Caco-2 (cell line): ENCODE measurements at regions not wholly inside any gene's neighbourhood (a gene's known extent, or its start where the extent isn't known, plus 50 kb on each side); places are given as distances from the start of the nearest gene placed in this dataset.

ENCODE experiments used
- BruUV-seq: library from RNA; stranded (reverse); fragments of 400-500 nt; replicated peaks from 2 replicates; lab custom pipeline; 2021; lab: Mats Ljungman, UMichigan
- CTCF ChIA-PET: fragments of 300-600 bp; sonication (Branson Sonifier 250); formaldehyde crosslinking; loops from one replicate; lab custom pipeline; 2022; ENCODE audit warnings: antibody characterized with exemption; lab: Charles Lee
- POLR2A ChIA-PET: fragments of 300-600 bp; sonication (Branson Sonifier 250); formaldehyde crosslinking; loops from one replicate; lab custom pipeline; 2022; ENCODE audit warnings: antibody characterized with exemption; lab: Charles Lee
- DNase-seq, 2 experiments: peaks; one replicate each; pipeline versions ENCODE4 v3.0.0 to v3.0.0-alpha.2; 2020 to 2022
- H3K27me3 ChIP-seq: replicated peaks from 2 replicates; pipeline ENCODE4 v1.6.0; 2011; ENCODE audit warnings: low read length; ENCODE audit not compliant: control insufficient read depth, insufficient read depth
- H3K36me3 ChIP-seq: 2 replicates; pipeline ENCODE4 v1.5.1; 2011; ENCODE audit warnings: low read length; ENCODE audit not compliant: control insufficient read depth, insufficient read depth
- H3K4me1 ChIP-seq: fragments of 250-450 bp; sonication (Bioruptor Pico); 2 replicates; pipeline ENCODE4 v1.5.1; 2020; ENCODE audit warnings: mild to moderate bottlenecking
- H3K4me3 ChIP-seq: 2 replicates; pipeline ENCODE4 v1.5.1; 2011; ENCODE audit warnings: low read depth, mild to moderate bottlenecking, control low read depth, low read length
- H3K9me3 ChIP-seq: fragments of 250-450 bp; sonication (Bioruptor Pico); 2 replicates; pipeline ENCODE4 v1.5.1; 2020; ENCODE audit warnings: mild to moderate bottlenecking, moderate library complexity
- H3K27ac Mint-ChIP-seq: one replicate; pipeline ENCODE4 v1.8.0; 2022; ENCODE audit warnings: mixed read lengths; ENCODE audit not compliant: unreplicated experiment
- H3K27me3 Mint-ChIP-seq: one replicate; pipeline ENCODE4 v1.8.0; 2022; ENCODE audit warnings: mixed read lengths; ENCODE audit not compliant: insufficient read depth, unreplicated experiment
- H3K36me3 Mint-ChIP-seq: one replicate; pipeline ENCODE4 v1.8.0; 2022; ENCODE audit warnings: mild to moderate bottlenecking, mixed read lengths; ENCODE audit not compliant: insufficient read depth, unreplicated experiment
- H3K4me1 Mint-ChIP-seq: one replicate; pipeline ENCODE4 v1.8.0; 2022; ENCODE audit warnings: low read depth, mixed read lengths; ENCODE audit not compliant: unreplicated experiment
- H3K4me3 Mint-ChIP-seq: one replicate; pipeline ENCODE4 v1.8.0; 2022; ENCODE audit warnings: mild to moderate bottlenecking, moderate library complexity, mixed read lengths; ENCODE audit not compliant: unreplicated experiment
- H3K9me3 Mint-ChIP-seq: one replicate; pipeline ENCODE4 v1.8.0; 2022; ENCODE audit warnings: mixed read lengths; ENCODE audit not compliant: unreplicated experiment
- intact Hi-C: fragments of 100-400 bp; cut with micrococcal nuclease; formaldehyde crosslinking; loops from one replicate; pipeline ENCODE4 v1.10.0; 2022; ENCODE audit not compliant: unreplicated experiment
- TF ChIP-seq, protein P1 (sequence below), 2 experiments: fragments of 200-600 bp in 1 of 2; IDR thresholded peaks; 1 replicate in 1 of 2; 2 replicates in 1 of 2; pipeline versions ENCODE4 v1.5.1 to v1.8.0; 2011 to 2022; ENCODE audit warnings: antibody characterized with exemption in 1 of 2, control low read depth in 1 of 2, inconsistent platforms in 1 of 2, low read depth in 1 of 2, low read length in 1 of 2, mild to moderate bottlenecking in 1 of 2, moderate library complexity in 1 of 2; ENCODE audit not compliant: insufficient read depth in 1 of 2, severe bottlenecking in 1 of 2, unreplicated experiment in 1 of 2

DNA sequence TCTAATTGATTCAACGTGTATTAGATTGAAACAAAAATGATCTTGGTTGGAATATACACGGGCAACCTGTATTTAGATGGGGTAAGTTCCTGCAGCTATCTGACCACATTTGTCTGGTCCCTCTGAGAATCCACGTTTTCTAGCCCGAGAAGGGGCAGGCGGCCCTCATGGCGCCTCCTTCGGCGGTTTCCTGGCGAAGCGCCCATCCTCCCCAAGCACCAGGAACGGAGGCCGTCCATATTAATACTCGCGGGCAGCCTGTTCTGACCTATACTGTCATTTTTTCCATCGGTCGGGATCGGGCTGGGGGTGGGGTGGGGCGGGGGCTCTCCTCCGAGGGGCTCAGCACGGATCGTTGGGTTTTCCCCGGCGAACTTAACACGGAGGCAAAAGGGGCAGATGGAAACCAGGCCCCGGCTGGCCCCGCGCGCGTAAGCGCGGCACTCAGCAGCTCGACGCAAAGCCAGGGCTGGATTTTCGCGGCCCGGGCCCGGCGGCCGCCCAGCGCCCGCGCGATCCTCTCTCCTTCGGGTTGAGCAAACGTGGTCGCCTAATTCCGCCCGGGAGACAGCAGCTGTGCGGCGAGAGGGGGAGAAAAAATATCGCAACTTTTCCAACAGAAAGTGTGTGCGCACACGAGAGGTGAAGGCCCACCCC, 77.2 kb upstream of the BCOR start:
- DNase-seq = peak; percentile 53 to 61
- H3K9me3 Mint-ChIP-seq = no peaks in the 10 kb centered on the region
- peak overlapping the region; percentile 93 for H3K27ac Mint-ChIP-seq
- Histone ChIP-seq H3K9me3 (no peaks in the 10 kb centered on the region), H3K36me3 (no peaks in the 10 kb centered on the region), H3K4me3 (peak overlapping the region; percentile 59), H3K4me1 (peaks cover 11% of the 10 kb centered on the region), H3K27me3 (no peaks in the 10 kb centered on the region)
- TF ChIP-seq, protein P1, sequence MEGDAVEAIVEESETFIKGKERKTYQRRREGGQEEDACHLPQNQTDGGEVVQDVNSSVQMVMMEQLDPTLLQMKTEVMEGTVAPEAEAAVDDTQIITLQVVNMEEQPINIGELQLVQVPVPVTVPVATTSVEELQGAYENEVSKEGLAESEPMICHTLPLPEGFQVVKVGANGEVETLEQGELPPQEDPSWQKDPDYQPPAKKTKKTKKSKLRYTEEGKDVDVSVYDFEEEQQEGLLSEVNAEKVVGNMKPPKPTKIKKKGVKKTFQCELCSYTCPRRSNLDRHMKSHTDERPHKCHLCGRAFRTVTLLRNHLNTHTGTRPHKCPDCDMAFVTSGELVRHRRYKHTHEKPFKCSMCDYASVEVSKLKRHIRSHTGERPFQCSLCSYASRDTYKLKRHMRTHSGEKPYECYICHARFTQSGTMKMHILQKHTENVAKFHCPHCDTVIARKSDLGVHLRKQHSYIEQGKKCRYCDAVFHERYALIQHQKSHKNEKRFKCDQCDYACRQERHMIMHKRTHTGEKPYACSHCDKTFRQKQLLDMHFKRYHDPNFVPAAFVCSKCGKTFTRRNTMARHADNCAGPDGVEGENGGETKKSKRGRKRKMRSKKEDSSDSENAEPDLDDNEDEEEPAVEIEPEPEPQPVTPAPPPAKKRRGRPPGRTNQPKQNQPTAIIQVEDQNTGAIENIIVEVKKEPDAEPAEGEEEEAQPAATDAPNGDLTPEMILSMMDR (IDR thresholded peaks at IDR 0.05; ENCODE audit: insufficient read depth in 1 of 2, low read depth in 1 of 2, low read length in 1 of 2, severe bottlenecking in 1 of 2, unreplicated experiment in 1 of 2) = peak in 1 of 2 experiments; percentile 15
- H3K27me3 Mint-ChIP-seq = no peaks in the 10 kb centered on the region
- peaks cover 4% of the 10 kb centered on the region for H3K36me3 Mint-ChIP-seq
- no peaks in the 10 kb centered on the region for H3K4me1 Mint-ChIP-seq
- H3K4me3 Mint-ChIP-seq = peak overlapping the region; percentile 87
- intact Hi-C loops = loop anchor here (2.0 to 5.0 kb wide), 4 partner anchors 92 to 294 kb away; no protein-coding TSS in a partner anchor
- BruUV-seq = no TSS peak
- ChIA-PET CTCF (no interaction called here), POLR2A (no interaction called here)

DNA sequence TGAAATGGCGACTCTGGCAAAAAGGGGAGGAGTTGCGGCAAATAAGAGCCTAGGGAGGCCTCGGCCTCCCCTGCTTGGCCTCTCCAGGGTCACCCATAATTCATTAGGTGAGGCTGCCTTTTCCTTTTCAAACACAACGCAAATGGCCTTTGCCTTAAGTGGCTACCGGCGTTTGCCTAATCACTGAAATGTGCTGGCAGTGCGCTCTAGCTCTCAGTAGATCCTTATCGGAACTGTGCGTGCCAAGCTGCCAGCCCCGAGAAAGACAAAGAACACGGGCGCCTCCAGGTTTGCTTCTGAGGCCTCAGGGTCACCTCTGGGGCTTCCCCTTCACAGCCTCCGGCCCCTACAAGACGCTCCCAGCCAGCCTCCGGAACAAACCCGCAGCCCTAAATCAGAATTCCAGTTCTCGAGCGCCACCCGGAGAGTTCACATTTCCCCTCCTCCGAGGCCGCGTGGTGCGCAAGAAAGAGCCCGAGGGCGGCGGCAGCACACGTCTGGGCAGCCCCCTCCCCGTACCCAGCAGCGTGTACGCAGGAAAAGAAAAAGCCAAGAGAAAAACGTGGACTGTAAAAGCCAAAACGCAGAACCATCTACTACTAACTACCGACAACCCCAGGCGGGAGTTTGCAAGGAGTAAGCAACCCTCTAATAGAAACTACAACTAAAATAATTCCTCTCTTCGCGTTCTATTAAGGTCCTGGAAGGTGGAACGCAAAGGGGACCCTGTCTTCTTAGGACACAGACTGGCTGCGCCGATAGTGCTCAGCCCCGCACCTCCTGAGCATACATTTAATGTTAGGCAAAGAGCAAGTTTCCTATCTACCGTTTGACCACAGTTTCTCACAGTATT, 76.5 kb upstream of the BCOR start:
- no peaks in the 10 kb centered on the region for H3K9me3 Mint-ChIP-seq
- Histone ChIP-seq H3K4me1 (peaks cover 15% of the 10 kb centered on the region), H3K4me3 (peak overlapping the region; percentile 59), H3K27me3 (no peaks in the 10 kb centered on the region), H3K36me3 (no peaks in the 10 kb centered on the region), H3K9me3 (no peaks in the 10 kb centered on the region)
- DNase-seq = peak; percentile 55 to 78
- BruUV-seq = TSS peak; percentile 55
- POLR2A ChIA-PET = interaction anchor here (0.6 kb wide), 1 partner anchor 293 kb away, joined by 7 read pairs; no protein-coding TSS in a partner anchor
- CTCF ChIA-PET = interaction anchor here (0.6 kb wide), 1 partner anchor 294 kb away, joined by 3 read pairs; no protein-coding TSS in a partner anchor
- TF ChIP-seq, protein P1 (IDR thresholded peaks at IDR 0.05; ENCODE audit: insufficient read depth in 1 of 2, low read depth in 1 of 2, low read length in 1 of 2, severe bottlenecking in 1 of 2, unreplicated experiment in 1 of 2) = peak in 1 of 2 experiments; percentile 19
- H3K27me3 Mint-ChIP-seq = no peaks in the 10 kb centered on the region
- peaks cover 4% of the 10 kb centered on the region for H3K36me3 Mint-ChIP-seq
- intact Hi-C loops = loop anchor here (2.0 to 5.0 kb wide), 4 partner anchors 93 to 295 kb away; no protein-coding TSS in a partner anchor
- peak overlapping the region; percentile 87 for H3K4me3 Mint-ChIP-seq
- H3K4me1 Mint-ChIP-seq = no peaks in the 10 kb centered on the region
- H3K27ac Mint-ChIP-seq = peak overlapping the region; percentile 93
